ENCODE measurements at regions not wholly inside any gene's neighbourhood (a gene's known extent, or its start where the extent isn't known, plus 50 kb on each side); places are given as distances from the start of the nearest gene placed in this dataset.

GRCh38 chr17:71825687-71826086 is 295.1 kb upstream of the SOX9 start:
- no peak for TF ChIP-seq CTCF (optimal IDR thresholded peaks at IDR 0.05 in 1 of 3, IDR thresholded peaks at IDR 0.05 in 1 of 3, conservative IDR thresholded peaks at IDR 0.05 in 1 of 3; ENCODE audit: extremely low read depth in 1 of 3, insufficient read depth in 2 of 3, low read length in 3 of 3)
- TF ChIP-seq EZH2 (IDR thresholded peaks at IDR 0.05; ENCODE audit: low read length), result no peak
- dilution Hi-C loops (cut with MboI; ENCODE audit: extremely low pct_ligation_motif_present, low sequenced_read_pairs), result no loop called here
- FAIRE-seq, result no peak

GRCh38 chr17:71828182-71828596 is 292.6 kb upstream of the SOX9 start:
- dilution Hi-C loops (cut with MboI; ENCODE audit: extremely low pct_ligation_motif_present, low sequenced_read_pairs), result no loop called here
- Histone ChIP-seq H3K79me2 (ENCODE audit: control insufficient read depth, insufficient read depth, low read length) (no peaks in the 10 kb centered on the region), H3K9ac (ENCODE audit: control insufficient read depth, extremely low read depth, insufficient read depth, low read length) (no peak overlapping the region), H4K20me1 (ENCODE audit: control insufficient read depth, extremely low read depth, insufficient read depth, low read length) (no peaks in the 10 kb centered on the region), H3K9me1 (ENCODE audit: control insufficient read depth, extremely low read depth, insufficient read depth, low read length) (no peaks in the 10 kb centered on the region), H3K27ac (ENCODE audit: control insufficient read depth, insufficient read depth, low read length) (no peak overlapping the region), H3K27me3 (ENCODE audit: control insufficient read depth, extremely low read depth, insufficient read depth, low read length) (no peaks in the 10 kb centered on the region), H3K9me3 (ENCODE audit: control insufficient read depth, low read depth, low read length) (no peaks in the 10 kb centered on the region), H3K4me1 (ENCODE audit: control insufficient read depth, extremely low read depth, insufficient read depth, low read length) (no peaks in the 10 kb centered on the region), H3K4me3 (ENCODE audit: control insufficient read depth in 2 of 3, extremely low read depth in 1 of 3, insufficient read depth in 2 of 3, low read depth in 1 of 3, low read length in 3 of 3) (no peak overlapping the region), H3K4me2 (ENCODE audit: control insufficient read depth, extremely low read depth, insufficient read depth, low read depth, low read length) (no peak overlapping the region), H2AFZ (ENCODE audit: control insufficient read depth, low read length) (no peak overlapping the region), H3K36me3 (ENCODE audit: control insufficient read depth in 2 of 2, extremely low read depth in 1 of 2, insufficient read depth in 2 of 2, low read length in 2 of 2) (no peaks in the 10 kb centered on the region)
- DNase-seq (ENCODE audit: low read depth, low spot score), result no peak
- FAIRE-seq, result no peak
- TF ChIP-seq CTCF (optimal IDR thresholded peaks at IDR 0.05 in 1 of 3, IDR thresholded peaks at IDR 0.05 in 1 of 3, conservative IDR thresholded peaks at IDR 0.05 in 1 of 3; ENCODE audit: extremely low read depth in 1 of 3, insufficient read depth in 2 of 3, low read length in 3 of 3) (no peak), EZH2 (IDR thresholded peaks at IDR 0.05; ENCODE audit: low read length) (no peak)

More at GRCh38 chr17:71825687-71826086, 295.1 kb upstream of the SOX9 start:
- no peak for DNase-seq (ENCODE audit: low read depth, low spot score)
- H3K9ac ChIP-seq (ENCODE audit: control insufficient read depth, extremely low read depth, insufficient read depth, low read length), result no peak overlapping the region
- H4K20me1 ChIP-seq (ENCODE audit: control insufficient read depth, extremely low read depth, insufficient read depth, low read length), result no peaks in the 10 kb centered on the region
- H3K27ac ChIP-seq (ENCODE audit: control insufficient read depth, insufficient read depth, low read length), result no peak overlapping the region
- H3K9me3 ChIP-seq (ENCODE audit: control insufficient read depth, low read depth, low read length), result no peaks in the 10 kb centered on the region
- no peak overlapping the region for H2AFZ ChIP-seq (ENCODE audit: control insufficient read depth, low read length)
- H3K4me1 ChIP-seq (ENCODE audit: control insufficient read depth, extremely low read depth, insufficient read depth, low read length), result no peaks in the 10 kb centered on the region
- no peaks in the 10 kb centered on the region for H3K36me3 ChIP-seq (ENCODE audit: control insufficient read depth in 2 of 2, extremely low read depth in 1 of 2, insufficient read depth in 2 of 2, low read length in 2 of 2)
- no peaks in the 10 kb centered on the region for H3K27me3 ChIP-seq (ENCODE audit: control insufficient read depth, extremely low read depth, insufficient read depth, low read length)
- H3K9me1 ChIP-seq (ENCODE audit: control insufficient read depth, extremely low read depth, insufficient read depth, low read length), result no peaks in the 10 kb centered on the region
- H3K79me2 ChIP-seq (ENCODE audit: control insufficient read depth, insufficient read depth, low read length), result no peaks in the 10 kb centered on the region
- no peak overlapping the region for H3K4me2 ChIP-seq (ENCODE audit: control insufficient read depth, extremely low read depth, insufficient read depth, low read depth, low read length)
- no peak overlapping the region for H3K4me3 ChIP-seq (ENCODE audit: control insufficient read depth in 2 of 3, extremely low read depth in 1 of 3, insufficient read depth in 2 of 3, low read depth in 1 of 3, low read length in 3 of 3)

Data from keratinocyte (primary cell).